HCT116 (cell line): ENCODE measurements at regions not wholly inside any gene's neighbourhood (a gene's known extent, or its start where the extent isn't known, plus 50 kb on each side); places are given as distances from the start of the nearest gene placed in this dataset.

ENCODE experiments used
- ATAC-seq: fragments of 200-7000 bp; cut with Tn5 transposase; 2 replicates; pipeline ENCODE4 v1.9.1; 2020; ENCODE audit warnings: mild to moderate bottlenecking, moderate library complexity
- BruUV-seq: library from RNA; stranded (reverse); fragments of 400-500 nt; replicated peaks from 2 replicates; lab custom pipeline; 2021; lab: Mats Ljungman, UMichigan
- CTCF ChIA-PET: fragments of 300-600 bp; sonication (Branson Sonifier 250); formaldehyde crosslinking; loops from one replicate; lab custom pipeline; 2021; ENCODE audit warnings: antibody characterized with exemption; lab: Charles Lee
- POLR2A ChIA-PET: fragments of 300-600, 350-600 bp; sonication (Branson Sonifier 250); formaldehyde crosslinking; loops from one replicate; lab custom pipeline; 2021; ENCODE audit warnings: antibody characterized with exemption; lab: Charles Lee
- RAD21 ChIA-PET, 2 experiments: fragments of 300-600 bp; sonication (Branson Sonifier 250); formaldehyde crosslinking; loops; one replicate each; lab custom pipeline; 2023; ENCODE audit warnings: low total read pairs in 2 of 2; ENCODE audit not compliant: uncharacterized antibody in 2 of 2, unreplicated experiment in 2 of 2, low non-redundant PET in 1 of 2; lab: Charles Lee
- DNase-seq: peaks from one replicate; pipeline ENCODE4 v3.0.0-alpha.2; 2010; ENCODE audit warnings: low read depth, low spot score
- H2AFZ ChIP-seq: fragments of 200-600 bp; shearing (Covaris generic), sonication (generic); 2 replicates; pipeline ENCODE4 v1.6.1; 2017; ENCODE audit warnings: low read depth, mixed run types, mixed read lengths, antibody characterized with exemption, low read length; ENCODE audit not compliant: poor library complexity, severe bottlenecking
- H3K27ac ChIP-seq: 2 replicates; pipeline ENCODE4 v1.5.1; 2012; ENCODE audit warnings: low read depth, low read length
- H3K27me3 ChIP-seq: fragments of 200-600 bp; sonication (generic); 2 replicates; pipeline ENCODE4 v1.6.1; 2016; ENCODE audit warnings: mixed run types, low read length, mixed read lengths; ENCODE audit not compliant: insufficient read depth
- H3K36me3 ChIP-seq, 2 experiments: fragments of 200-500 bp in 1 of 2; fragments of 200-600 bp in 1 of 2; sonication (Bioruptor generic) in 1 of 2; sonication (generic) in 1 of 2; 2 replicates each; pipeline versions ENCODE4 v1.5.1 to v1.6.1; 2014 to 2016; ENCODE audit warnings: low read length in 2 of 2, inconsistent platforms in 1 of 2, mixed read lengths in 1 of 2, mixed run types in 1 of 2; ENCODE audit not compliant: insufficient read depth in 2 of 2, control insufficient read depth in 1 of 2
- H3K4me1 ChIP-seq, 2 experiments: fragments of 200-600 bp in 1 of 2; sonication (generic) in 1 of 2; 2 replicates each; pipeline versions ENCODE4 v1.5.1 to v1.6.1; 2012 to 2017; ENCODE audit warnings: low read length in 2 of 2, inconsistent platforms in 1 of 2, mild to moderate bottlenecking in 1 of 2, mixed read lengths in 1 of 2, mixed run types in 1 of 2, moderate library complexity in 1 of 2; ENCODE audit not compliant: insufficient read depth in 2 of 2, control insufficient read depth in 1 of 2
- H3K4me2 ChIP-seq: fragments of 200-600 bp; sonication (generic); 2 replicates; pipeline ENCODE4 v1.6.1; 2017; ENCODE audit warnings: mixed run types, low read length, mixed read lengths
- H3K4me3 ChIP-seq, 2 experiments: fragments of 200-600 bp in 1 of 2; sonication (generic) in 1 of 2; replicated peaks in 1 of 2; 2 replicates each; pipeline ENCODE4 v1.5.1; 2011 to 2016; ENCODE audit warnings: low read length in 2 of 2, control low read depth in 1 of 2, low read depth in 1 of 2, mild to moderate bottlenecking in 1 of 2, mixed read lengths in 1 of 2, mixed run types in 1 of 2
- H3K79me2 ChIP-seq: fragments of 200-600 bp; sonication (generic); 2 replicates; pipeline ENCODE4 v1.6.1; 2017; ENCODE audit warnings: mild to moderate bottlenecking, mixed run types, low read length, moderate library complexity, mixed read lengths; ENCODE audit not compliant: insufficient read depth
- H3K9ac ChIP-seq: fragments of 200-600 bp; sonication (generic); 2 replicates; pipeline ENCODE4 v1.6.1; 2016; ENCODE audit warnings: low read length, mixed read lengths
- H3K9me2 ChIP-seq: fragments of 200-600 bp; sonication (generic), shearing (Covaris generic); 2 replicates; pipeline ENCODE4 v1.6.1; 2017; ENCODE audit warnings: mixed run types, mild to moderate bottlenecking, moderate library complexity; ENCODE audit not compliant: insufficient read depth
- H3K9me3 ChIP-seq, 2 experiments: fragments of 200-500 bp in 1 of 2; fragments of 200-600 bp in 1 of 2; sonication (Bioruptor generic) in 1 of 2; sonication (generic) in 1 of 2; 2 replicates each; pipeline ENCODE4 v1.6.1; 2014 to 2017; ENCODE audit warnings: low read length in 2 of 2, mixed read lengths in 2 of 2, inconsistent platforms in 1 of 2, low read depth in 1 of 2, mild to moderate bottlenecking in 1 of 2, mixed run types in 1 of 2, moderate library complexity in 1 of 2; ENCODE audit not compliant: control insufficient read depth in 1 of 2, insufficient read depth in 1 of 2
- H4K20me1 ChIP-seq: fragments of 200-600 bp; sonication (generic), shearing (Covaris generic); 2 replicates; pipeline ENCODE4 v1.6.1; 2017; ENCODE audit warnings: mixed run types, mild to moderate bottlenecking, moderate library complexity; ENCODE audit not compliant: insufficient read depth
- ATF3 ChIP-seq: IDR thresholded peaks from 2 replicates; pipeline ENCODE4 v1.6.1; 2012
- CBX3 ChIP-seq: IDR thresholded peaks from 2 replicates; pipeline ENCODE4 v1.6.1; 2012; ENCODE audit warnings: low read depth
- CEBPB ChIP-seq: IDR thresholded peaks from 2 replicates; pipeline ENCODE4 v1.6.1; 2012; ENCODE audit warnings: low read depth
- ELF1 ChIP-seq: IDR thresholded peaks from 2 replicates; pipeline ENCODE4 v1.6.1; 2012; ENCODE audit warnings: low read depth, borderline replicate concordance
- EZH2 ChIP-seq: fragments of 200-600 bp; sonication (generic); IDR thresholded peaks from 2 replicates; pipeline ENCODE4 v1.6.1; 2017; ENCODE audit warnings: antibody characterized with exemption, mixed run types
- EZH2phosphoT487 ChIP-seq: fragments of 200-600 bp; IDR thresholded peaks from 2 replicates; pipeline ENCODE4 v1.6.1; 2018; ENCODE audit warnings: antibody characterized with exemption, borderline replicate concordance
- FOSL1 ChIP-seq: IDR thresholded peaks from 2 replicates; pipeline ENCODE4 v1.6.1; 2012; ENCODE audit warnings: low read depth
- JUND ChIP-seq: IDR thresholded peaks from 2 replicates; pipeline ENCODE4 v1.6.1; 2012
- MAX ChIP-seq: IDR thresholded peaks from 2 replicates; pipeline ENCODE4 v1.6.1; 2012
- POLR2A ChIP-seq: IDR thresholded peaks from 2 replicates; pipeline ENCODE4 v1.7.0; 2011; ENCODE audit warnings: borderline replicate concordance; ENCODE audit not compliant: insufficient read depth, insufficient read length; ENCODE audit errors: extremely low read depth
- RAD21 ChIP-seq: IDR thresholded peaks from 2 replicates; pipeline ENCODE4 v1.6.1; 2012; ENCODE audit warnings: low read depth, mild to moderate bottlenecking
- REST ChIP-seq: IDR thresholded peaks from 2 replicates; pipeline ENCODE4 v1.6.1; 2012; ENCODE audit warnings: low read depth
- SIN3A ChIP-seq: IDR thresholded peaks from 2 replicates; pipeline ENCODE4 v1.6.1; 2012; ENCODE audit warnings: low read depth
- SP1 ChIP-seq: IDR thresholded peaks from 2 replicates; pipeline ENCODE4 v1.6.1; 2012; ENCODE audit warnings: low read depth
- SRF ChIP-seq: IDR thresholded peaks from 2 replicates; pipeline ENCODE4 v1.6.1; 2012; ENCODE audit warnings: low read depth
- TCF7L2 ChIP-seq: IDR thresholded peaks from 2 replicates; pipeline ENCODE4 v1.7.0; 2011; ENCODE audit warnings: borderline replicate concordance, inconsistent platforms; ENCODE audit not compliant: insufficient read depth, insufficient read length; ENCODE audit errors: extremely low read depth
- YY1 ChIP-seq: IDR thresholded peaks from 2 replicates; pipeline ENCODE4 v1.6.1; 2011; ENCODE audit warnings: low read length, low read depth, moderate library complexity, mild to moderate bottlenecking; ENCODE audit not compliant: insufficient replicate concordance; ENCODE audit errors: extremely low read depth
- intact Hi-C: fragments of 100-400 bp; cut with micrococcal nuclease; formaldehyde crosslinking; loops from 2 replicates; pipeline ENCODE4 v1.10.0; 2022

- no TSS peak for BruUV-seq
- POLR2A ChIA-PET = no interaction called here
- Histone ChIP-seq H2AFZ (no peak overlapping the region), H3K27ac (no peak overlapping the region), H4K20me1 (no peaks in the 10 kb centered on the region), H3K79me2 (no peaks in the 10 kb centered on the region), H3K4me3 (no peak overlapping the region), H3K9me2 (no peaks in the 10 kb centered on the region)
- CTCF ChIA-PET = no interaction called here
- no peak for DNase-seq
- no peak for TF ChIP-seq EZH2
- TF ChIP-seq CBX3 = no peak
- TF ChIP-seq FOSL1 = no peak
- no peak for TF ChIP-seq EZH2phosphoT487
- no peak for TF ChIP-seq MAX
- no peak for TF ChIP-seq YY1
- TF ChIP-seq RAD21 = no peak
- TF ChIP-seq SRF = no peak
- TF ChIP-seq, all 23 proteins: peak for 0
- no peak overlapping the region for H3K4me2 ChIP-seq
- ATAC-seq = no peak
- RAD21 ChIA-PET = no interaction called here
- H3K9me3 ChIP-seq = no peaks in the 10 kb centered on the region; a peak in 1 of 4 replicates
- no peaks in the 10 kb centered on the region for H3K36me3 ChIP-seq
- H3K4me1 ChIP-seq = no peaks in the 10 kb centered on the region
- intact Hi-C loops = no loop called here
- no peak overlapping the region for H3K9ac ChIP-seq
- H3K27me3 ChIP-seq = no peaks in the 10 kb centered on the region
These were observed 444.1 kb downstream of the STIM2 start for GRCh38 chr4:27304751-27305150.

GRCh38 chr4:27305246-27305645 lies 444.6 kb downstream of the STIM2 start:
- no peaks in the 10 kb centered on the region for H3K27me3 ChIP-seq
- no peak overlapping the region for H3K27ac ChIP-seq
- H3K9me2 ChIP-seq = no peaks in the 10 kb centered on the region
- no peak overlapping the region for H3K4me2 ChIP-seq
- ChIA-PET POLR2A (no interaction called here), CTCF (no interaction called here), RAD21 (no interaction called here)
- no peak for ATAC-seq
- TF ChIP-seq SP1 (no peak), ATF3 (no peak), POLR2A (no peak), CEBPB (no peak), FOSL1 (no peak), SIN3A (no peak), REST (no peak), ELF1 (no peak), TCF7L2 (no peak), RAD21 (no peak), JUND (no peak)
- no peak overlapping the region for H2AFZ ChIP-seq
- H4K20me1 ChIP-seq = no peaks in the 10 kb centered on the region
- no peak for DNase-seq
- no peaks in the 10 kb centered on the region for H3K79me2 ChIP-seq
- intact Hi-C loops = no loop called here
- H3K4me1 ChIP-seq = no peaks in the 10 kb centered on the region
- H3K4me3 ChIP-seq = no peak overlapping the region
- no peak overlapping the region for H3K9ac ChIP-seq
- no peaks in the 10 kb centered on the region for H3K36me3 ChIP-seq
- no peaks in the 10 kb centered on the region; a peak in 1 of 4 replicates for H3K9me3 ChIP-seq
- no TSS peak for BruUV-seq
